GM12875 (cell line): ENCODE measurements at regions not wholly inside any gene's neighbourhood (a gene's known extent, or its start where the extent isn't known, plus 50 kb on each side); places are given as distances from the start of the nearest gene placed in this dataset.

ENCODE experiments used
- H3K4me3 ChIP-seq: one replicate; pipeline ENCODE4 v1.5.1; 2011; ENCODE audit warnings: low read depth, low read length, control low read depth
- CTCF ChIP-seq: IDR thresholded peaks from 2 replicates; pipeline ENCODE4 v1.5.1; 2011; ENCODE audit warnings: low read depth, mild to moderate bottlenecking, control low read depth, inconsistent platforms, low read length, moderate library complexity, borderline replicate concordance; ENCODE audit not compliant: insufficient read depth

GRCh38 chr6:134866563-134866962 lies 83.3 kb downstream of the ALDH8A1 start:
- no peak for TF ChIP-seq CTCF
- H3K4me3 ChIP-seq: no peak overlapping the region

- no peak for TF ChIP-seq CTCF
- no peak overlapping the region for H3K4me3 ChIP-seq
These were observed 85.3 kb downstream of the ALDH8A1 start for GRCh38 chr6:134864558-134864957.

- H3K4me3 ChIP-seq: no peak overlapping the region
- TF ChIP-seq CTCF: no peak
These were observed 86.0 kb downstream of the ALDH8A1 start for GRCh38 chr6:134863763-134864510.

GRCh38 chr6:134854366-134854765 lies 95.5 kb downstream of the ALDH8A1 start:
- no peak overlapping the region for H3K4me3 ChIP-seq
- TF ChIP-seq CTCF: no peak

- TF ChIP-seq CTCF: no peak
These were observed 96.5 kb downstream of the ALDH8A1 start for GRCh38 chr6:134853111-134854055.

GRCh38 chr6:134851548-134851947 lies 98.4 kb downstream of the ALDH8A1 start:
- no peak overlapping the region for H3K4me3 ChIP-seq
- no peak for TF ChIP-seq CTCF

More at GRCh38 chr6:134853111-134854055, 96.5 kb downstream of the ALDH8A1 start:
- H3K4me3 ChIP-seq: no peak overlapping the region

GRCh38 chr6:134850721-134851305 lies 99.1 kb downstream of the ALDH8A1 start:
- no peak overlapping the region for H3K4me3 ChIP-seq
- no peak for TF ChIP-seq CTCF
